A549 (cell line): ENCODE measurements at regions not wholly inside any gene's neighbourhood (a gene's known extent, or its start where the extent isn't known, plus 50 kb on each side); places are given as distances from the start of the nearest gene placed in this dataset.

Experiments
- ATAC-seq, 2 experiments: fragments of 200-7000 bp in 1 of 2; fragments of >200 bp in 1 of 2; cut with Nextera tagmentation in 1 of 2; cut with Tn5 transposase in 1 of 2; 3 replicates each; pipeline versions ENCODE4 v1.8.0 to v1.9.1; 2018 to 2020; ENCODE audit warnings: mild to moderate bottlenecking in 1 of 2, moderate library complexity in 1 of 2
- CTCF ChIA-PET: fragments of 300-600 bp; sonication (Branson Sonifier 250); formaldehyde crosslinking; extraction: SDS; loops from one replicate; lab custom pipeline; 2021; ENCODE audit warnings: antibody characterized with exemption, inconsistent platforms; lab: Yijun Ruan, JAX
- POLR2A ChIA-PET: fragments of 350-600 bp; formaldehyde crosslinking; extraction: SDS; loops from one replicate; lab custom pipeline; 2021; ENCODE audit warnings: antibody characterized with exemption, inconsistent platforms; lab: Yijun Ruan, JAX
- DNase-seq, 2 experiments: peaks; one replicate each; pipeline versions ENCODE4 v3.0.0 to v3.0.0-alpha.2; 2011 to 2016; ENCODE audit warnings: low read depth in 1 of 2, low spot score in 1 of 2
- FAIRE-seq: peaks from 2 replicates; lab custom pipeline; 2011; peaks lifted over from hg19 to GRCh38; lab: Jason Lieb, UNC
- H3K27ac ChIP-seq, 2 experiments: fragments of >200 bp; sonication (Bioruptor Twin); formaldehyde crosslinking; 3 replicates each; pipeline ENCODE4 v1.5.1; 2016 to 2017
- H3K4me1 ChIP-seq: fragments of >200 bp; sonication (Bioruptor Twin); formaldehyde crosslinking; 3 replicates; pipeline ENCODE4 v1.6.1; 2016
- H3K4me2 ChIP-seq: fragments of >200 bp; sonication (Bioruptor Twin); formaldehyde crosslinking; 3 replicates; pipeline ENCODE4 v1.6.1; 2016
- H3K4me3 ChIP-seq: fragments of >200 bp; sonication (Bioruptor Twin); formaldehyde crosslinking; 3 replicates; pipeline ENCODE4 v1.5.1; 2016
- H3K9me3 ChIP-seq: fragments of >200 bp; sonication (Bioruptor Twin); formaldehyde crosslinking; 3 replicates; pipeline ENCODE4 v1.6.1; 2016
- CBX2 ChIP-seq: fragments of 200-600 bp; sonication (generic); IDR thresholded peaks from 2 replicates; pipeline ENCODE4 v1.6.1; 2016; ENCODE audit warnings: low read depth, mild to moderate bottlenecking, borderline replicate concordance
- CHD2 ChIP-seq: fragments of 150-350 bp; IDR thresholded peaks from 2 replicates; pipeline ENCODE4 v1.6.1; 2014; ENCODE audit warnings: low read length; ENCODE audit not compliant: partially characterized antibody
- CHD4 ChIP-seq: fragments of 200-600 bp; sonication (generic); IDR thresholded peaks from 2 replicates; pipeline ENCODE4 v1.6.1; 2016; ENCODE audit warnings: antibody characterized with exemption, mild to moderate bottlenecking, borderline replicate concordance
- E2F6 ChIP-seq: IDR thresholded peaks from 2 replicates; pipeline ENCODE4 v1.6.1; 2012; ENCODE audit warnings: low read depth, borderline replicate concordance
- EHF ChIP-seq: fragments of 250-450 bp; sonication (Bioruptor Pico); IDR thresholded peaks from 2 replicates; pipeline ENCODE4 v1.5.0; 2020; ENCODE audit warnings: mild to moderate bottlenecking
- EP300 ChIP-seq, 2 experiments: fragments of >200 bp; sonication (Bioruptor Twin); formaldehyde crosslinking; IDR thresholded peaks; 2 replicates in 1 of 2; 3 replicates in 1 of 2; pipeline ENCODE4 v1.6.1; 2016 to 2017
- HDAC2 ChIP-seq: fragments of 200-600 bp; sonication (generic); IDR thresholded peaks from 2 replicates; pipeline ENCODE4 v1.6.1; 2016
- HOXA7 ChIP-seq: fragments of 250-450 bp; sonication (Bioruptor Pico); IDR thresholded peaks from 2 replicates; pipeline ENCODE4 v1.5.0; 2020; ENCODE audit warnings: mild to moderate bottlenecking, moderate library complexity
- HOXB13 ChIP-seq: fragments of 250-450 bp; sonication (Bioruptor Pico); IDR thresholded peaks from 2 replicates; pipeline ENCODE4 v1.5.0; 2020; ENCODE audit warnings: low read depth, mild to moderate bottlenecking, moderate library complexity
- KDM1A ChIP-seq: fragments of 200-600 bp; sonication (generic); IDR thresholded peaks from 2 replicates; pipeline ENCODE4 v1.6.1; 2016; ENCODE audit warnings: low read depth, mild to moderate bottlenecking
- MAFK ChIP-seq: fragments of 450-650 bp; IDR thresholded peaks from 2 replicates; pipeline ENCODE4 v1.6.1; 2014; ENCODE audit not compliant: partially characterized antibody
- MYC ChIP-seq: IDR thresholded peaks from 2 replicates; pipeline ENCODE4 v1.6.1; 2012; ENCODE audit warnings: mild to moderate bottlenecking, inconsistent platforms, low read length, improper control_type of control experiment, borderline replicate concordance
- RCOR1 ChIP-seq: fragments of 150-350 bp; IDR thresholded peaks from 2 replicates; pipeline ENCODE4 v1.6.1; 2014; ENCODE audit warnings: antibody characterized with exemption, low read length, low read depth
- RNF2 ChIP-seq: fragments of 200-600 bp; sonication (generic); IDR thresholded peaks from 2 replicates; pipeline ENCODE4 v1.6.1; 2016; ENCODE audit warnings: low read depth, mild to moderate bottlenecking, antibody characterized with exemption, moderate library complexity, borderline replicate concordance
- TP53 ChIP-seq: fragments of 250-450 bp; sonication (Bioruptor Pico); IDR thresholded peaks from 2 replicates; pipeline ENCODE4 v1.5.0; 2021; ENCODE audit warnings: mild to moderate bottlenecking, moderate library complexity
- USF2 ChIP-seq: fragments of 450-650 bp; IDR thresholded peaks from 2 replicates; pipeline ENCODE4 v1.6.1; 2014; ENCODE audit warnings: antibody characterized with exemption
- ZNF302 ChIP-seq: fragments of 250-450 bp; sonication (Bioruptor Pico); IDR thresholded peaks from 2 replicates; pipeline ENCODE4 v1.9.0; 2021; ENCODE audit warnings: inconsistent platforms, mild to moderate bottlenecking, moderate library complexity
- WGBS: methylation state at CpG from one replicate; pipeline ENCODE4 v1.1.6; 2017; ENCODE audit errors: missing lambda C conversion rate; 5-methylcytosine and 5-hydroxymethylcytosine counted together
- TF ChIP-seq, protein P1 (sequence below): fragments of 200-600 bp; sonication (generic); IDR thresholded peaks from 2 replicates; pipeline ENCODE4 v1.6.1; 2016; ENCODE audit warnings: antibody characterized with exemption, mild to moderate bottlenecking, moderate library complexity
- TF ChIP-seq, protein P2 (sequence below): fragments of >200 bp; sonication (Bioruptor Twin); formaldehyde crosslinking; IDR thresholded peaks from 2 replicates; pipeline ENCODE4 v1.6.1; 2016
- TF ChIP-seq, protein P3 (sequence below): fragments of 150-350 bp; IDR thresholded peaks from 2 replicates; pipeline ENCODE4 v1.6.1; 2014; ENCODE audit warnings: low read depth, mild to moderate bottlenecking, low read length

DNA sequence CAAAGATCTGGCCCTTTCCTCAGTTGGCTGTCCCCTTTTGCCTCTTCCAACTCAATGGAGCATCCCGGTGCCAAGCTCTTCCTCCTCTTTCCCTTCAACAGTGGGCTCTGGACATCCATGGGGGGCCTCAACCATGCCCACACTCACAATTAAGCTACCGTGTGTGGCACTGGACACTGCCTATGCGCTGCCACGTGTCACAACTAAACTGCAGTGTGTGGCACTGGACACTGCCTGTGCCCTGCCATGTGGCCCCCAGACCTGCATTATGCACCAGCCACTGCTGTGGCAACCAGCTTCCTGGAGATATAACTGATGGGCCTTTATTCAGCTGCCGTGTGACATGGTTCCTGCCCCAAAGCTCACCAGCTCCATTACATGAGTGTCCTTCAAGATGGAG lies 179.1 kb downstream of the KCNA5 start:
- Histone ChIP-seq H3K27ac (no peak overlapping the region), H3K9me3 (no peaks in the 10 kb centered on the region), H3K4me2 (no peak overlapping the region), H3K4me1 (no peaks in the 10 kb centered on the region), H3K4me3 (no peak overlapping the region)
- CTCF ChIA-PET = no interaction called here
- POLR2A ChIA-PET = no interaction called here
- 8% methylated on average over 5 of the region's 5 CpGs for WGBS
- ATAC-seq = no peak
- TF ChIP-seq CHD2 = no peak
- no peak for TF ChIP-seq RNF2
- TF ChIP-seq MYC = no peak
- TF ChIP-seq, protein P1, sequence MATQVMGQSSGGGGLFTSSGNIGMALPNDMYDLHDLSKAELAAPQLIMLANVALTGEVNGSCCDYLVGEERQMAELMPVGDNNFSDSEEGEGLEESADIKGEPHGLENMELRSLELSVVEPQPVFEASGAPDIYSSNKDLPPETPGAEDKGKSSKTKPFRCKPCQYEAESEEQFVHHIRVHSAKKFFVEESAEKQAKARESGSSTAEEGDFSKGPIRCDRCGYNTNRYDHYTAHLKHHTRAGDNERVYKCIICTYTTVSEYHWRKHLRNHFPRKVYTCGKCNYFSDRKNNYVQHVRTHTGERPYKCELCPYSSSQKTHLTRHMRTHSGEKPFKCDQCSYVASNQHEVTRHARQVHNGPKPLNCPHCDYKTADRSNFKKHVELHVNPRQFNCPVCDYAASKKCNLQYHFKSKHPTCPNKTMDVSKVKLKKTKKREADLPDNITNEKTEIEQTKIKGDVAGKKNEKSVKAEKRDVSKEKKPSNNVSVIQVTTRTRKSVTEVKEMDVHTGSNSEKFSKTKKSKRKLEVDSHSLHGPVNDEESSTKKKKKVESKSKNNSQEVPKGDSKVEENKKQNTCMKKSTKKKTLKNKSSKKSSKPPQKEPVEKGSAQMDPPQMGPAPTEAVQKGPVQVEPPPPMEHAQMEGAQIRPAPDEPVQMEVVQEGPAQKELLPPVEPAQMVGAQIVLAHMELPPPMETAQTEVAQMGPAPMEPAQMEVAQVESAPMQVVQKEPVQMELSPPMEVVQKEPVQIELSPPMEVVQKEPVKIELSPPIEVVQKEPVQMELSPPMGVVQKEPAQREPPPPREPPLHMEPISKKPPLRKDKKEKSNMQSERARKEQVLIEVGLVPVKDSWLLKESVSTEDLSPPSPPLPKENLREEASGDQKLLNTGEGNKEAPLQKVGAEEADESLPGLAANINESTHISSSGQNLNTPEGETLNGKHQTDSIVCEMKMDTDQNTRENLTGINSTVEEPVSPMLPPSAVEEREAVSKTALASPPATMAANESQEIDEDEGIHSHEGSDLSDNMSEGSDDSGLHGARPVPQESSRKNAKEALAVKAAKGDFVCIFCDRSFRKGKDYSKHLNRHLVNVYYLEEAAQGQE = no peak
- no peak for TF ChIP-seq HDAC2
- no peak for TF ChIP-seq USF2
- no peak for TF ChIP-seq HOXB13 (CRISPR knock-in tag)
- TF ChIP-seq, protein P2, sequence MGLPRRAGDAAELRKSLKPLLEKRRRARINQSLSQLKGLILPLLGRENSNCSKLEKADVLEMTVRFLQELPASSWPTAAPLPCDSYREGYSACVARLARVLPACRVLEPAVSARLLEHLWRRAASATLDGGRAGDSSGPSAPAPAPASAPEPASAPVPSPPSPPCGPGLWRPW = no peak
- no peak for TF ChIP-seq KDM1A
- no peak for TF ChIP-seq CHD4
- TF ChIP-seq TP53 (CRISPR knock-in tag) = no peak
- TF ChIP-seq E2F6 = no peak
- TF ChIP-seq HOXA7 (CRISPR knock-in tag) = no peak
- TF ChIP-seq EP300 (IDR thresholded peaks at IDR 0.05) = no peak
- no peak for TF ChIP-seq ZNF302 (CRISPR knock-in tag)
- no peak for TF ChIP-seq RCOR1
- no peak for TF ChIP-seq MAFK
- TF ChIP-seq CBX2 = no peak
- TF ChIP-seq EHF = no peak
- no peak for DNase-seq
- FAIRE-seq = no peak

GRCh38 chr12:5223881-5224280 lies 180.2 kb downstream of the KCNA5 start:
- H3K4me3 ChIP-seq = no peak overlapping the region
- FAIRE-seq = no peak
- no peak overlapping the region for H3K4me2 ChIP-seq
- H3K4me1 ChIP-seq = no peaks in the 10 kb centered on the region
- DNase-seq = no peak
- TF ChIP-seq, protein P3, sequence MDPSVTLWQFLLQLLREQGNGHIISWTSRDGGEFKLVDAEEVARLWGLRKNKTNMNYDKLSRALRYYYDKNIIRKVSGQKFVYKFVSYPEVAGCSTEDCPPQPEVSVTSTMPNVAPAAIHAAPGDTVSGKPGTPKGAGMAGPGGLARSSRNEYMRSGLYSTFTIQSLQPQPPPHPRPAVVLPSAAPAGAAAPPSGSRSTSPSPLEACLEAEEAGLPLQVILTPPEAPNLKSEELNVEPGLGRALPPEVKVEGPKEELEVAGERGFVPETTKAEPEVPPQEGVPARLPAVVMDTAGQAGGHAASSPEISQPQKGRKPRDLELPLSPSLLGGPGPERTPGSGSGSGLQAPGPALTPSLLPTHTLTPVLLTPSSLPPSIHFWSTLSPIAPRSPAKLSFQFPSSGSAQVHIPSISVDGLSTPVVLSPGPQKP = no peak
- ATAC-seq = no peak
- no peaks in the 10 kb centered on the region for H3K9me3 ChIP-seq
- WGBS = 0% methylated on average over 3 of the region's 3 CpGs
- ChIA-PET CTCF (interaction anchor here (1.2 to 1.6 kb wide), 2 partner anchors 12 to 30 kb away, joined by 3 to 4 read pairs; no protein-coding TSS in a partner anchor), POLR2A (no interaction called here)
- H3K27ac ChIP-seq = no peak overlapping the region
